RWPE1 (cell line): ENCODE measurements at regions not wholly inside any gene's neighbourhood (a gene's known extent, or its start where the extent isn't known, plus 50 kb on each side); places are given as distances from the start of the nearest gene placed in this dataset.
"Not testable (repeated sequence)": the region's sequence is repeated elsewhere in the genome, so short reads cannot be mapped to it uniquely, and the experiment has no call there.

Source experiments
- CTCF ChIA-PET: fragments of 350-600 bp; sonication (Branson Sonifier 250); formaldehyde crosslinking; extraction: SDS; loops from one replicate; lab custom pipeline; 2021; lab: Yijun Ruan, JAX
- POLR2A ChIA-PET: fragments of 400-600 bp; formaldehyde crosslinking; extraction: SDS; loops from one replicate; lab custom pipeline; 2020; ENCODE audit warnings: antibody characterized with exemption; ENCODE audit not compliant: low non-redundant PET; lab: Yijun Ruan, JAX
- DNase-seq: peaks from one replicate; pipeline ENCODE4 v3.0.0; 2012; ENCODE audit warnings: low spot score
- H3K27ac ChIP-seq: fragments of 450-650 bp; 2 replicates; pipeline ENCODE4 v1.5.1; 2017
- TF ChIP-seq, protein P1 (sequence below): fragments of 450-650 bp; conservative IDR thresholded peaks from 2 replicates; pipeline ENCODE4 v1.5.1; 2017; ENCODE audit warnings: low read depth, mild to moderate bottlenecking

DNA sequence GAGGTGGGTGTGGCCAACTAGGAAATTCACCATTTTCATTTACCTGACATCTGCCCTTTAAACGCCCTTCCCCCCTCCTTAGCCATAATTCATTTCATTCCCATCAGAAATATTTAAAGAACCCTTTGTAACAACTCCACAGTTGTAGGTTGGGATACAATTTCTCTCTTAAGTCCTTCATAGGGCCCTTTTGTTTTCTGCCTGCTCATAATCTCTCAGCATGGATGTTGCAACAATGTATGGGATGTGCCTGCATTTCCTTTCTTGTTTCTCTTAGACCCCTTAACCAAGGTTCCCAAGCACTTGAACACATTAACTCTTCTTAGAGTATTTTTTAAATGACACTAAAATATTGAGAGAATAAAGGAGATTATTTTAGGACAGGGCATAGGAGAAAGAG is 51.7 kb upstream of the MYO10 start:
- POLR2A ChIA-PET: no interaction called here
- CTCF ChIA-PET: no interaction called here
- no peak overlapping the region for H3K27ac ChIP-seq
- TF ChIP-seq, protein P1, sequence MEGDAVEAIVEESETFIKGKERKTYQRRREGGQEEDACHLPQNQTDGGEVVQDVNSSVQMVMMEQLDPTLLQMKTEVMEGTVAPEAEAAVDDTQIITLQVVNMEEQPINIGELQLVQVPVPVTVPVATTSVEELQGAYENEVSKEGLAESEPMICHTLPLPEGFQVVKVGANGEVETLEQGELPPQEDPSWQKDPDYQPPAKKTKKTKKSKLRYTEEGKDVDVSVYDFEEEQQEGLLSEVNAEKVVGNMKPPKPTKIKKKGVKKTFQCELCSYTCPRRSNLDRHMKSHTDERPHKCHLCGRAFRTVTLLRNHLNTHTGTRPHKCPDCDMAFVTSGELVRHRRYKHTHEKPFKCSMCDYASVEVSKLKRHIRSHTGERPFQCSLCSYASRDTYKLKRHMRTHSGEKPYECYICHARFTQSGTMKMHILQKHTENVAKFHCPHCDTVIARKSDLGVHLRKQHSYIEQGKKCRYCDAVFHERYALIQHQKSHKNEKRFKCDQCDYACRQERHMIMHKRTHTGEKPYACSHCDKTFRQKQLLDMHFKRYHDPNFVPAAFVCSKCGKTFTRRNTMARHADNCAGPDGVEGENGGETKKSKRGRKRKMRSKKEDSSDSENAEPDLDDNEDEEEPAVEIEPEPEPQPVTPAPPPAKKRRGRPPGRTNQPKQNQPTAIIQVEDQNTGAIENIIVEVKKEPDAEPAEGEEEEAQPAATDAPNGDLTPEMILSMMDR: no peak
- no peak for DNase-seq

DNA sequence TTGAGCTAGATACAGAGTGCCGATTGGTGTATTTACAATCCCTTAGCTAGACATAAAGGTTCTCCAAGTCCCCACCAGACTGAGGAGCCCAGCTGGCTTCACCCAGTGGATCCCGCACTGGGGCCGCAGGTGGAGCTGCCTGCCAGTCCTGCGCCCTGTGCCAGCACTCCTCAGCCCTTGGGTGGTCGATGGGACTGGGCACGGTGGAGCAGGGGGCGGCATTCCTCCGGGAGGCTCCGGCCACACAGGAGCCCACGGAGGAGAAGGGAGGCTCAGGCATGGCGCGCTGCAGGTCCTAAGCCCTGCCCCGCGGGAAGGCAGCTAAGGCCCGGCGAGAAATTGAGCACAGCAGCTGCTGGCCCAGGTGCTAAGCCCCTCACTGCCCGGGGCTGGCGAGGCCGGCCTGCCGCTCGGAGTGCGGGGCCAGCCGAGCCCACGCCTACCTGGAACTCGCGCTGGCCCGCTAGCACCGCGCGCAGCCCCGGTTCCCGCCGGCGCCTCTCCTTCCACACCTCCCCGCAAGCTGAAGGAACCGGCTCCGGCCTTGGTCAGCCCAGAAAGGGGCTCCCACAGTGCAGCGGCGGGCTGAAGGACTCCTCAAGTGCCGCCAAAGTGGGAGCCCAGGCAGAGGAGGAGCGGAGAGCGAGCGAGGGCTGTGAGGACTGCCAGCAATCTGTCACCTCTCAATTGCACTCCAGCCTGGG is 54.9 kb upstream of the MYO10 start:
- DNase-seq, POLR2A ChIA-PET, CTCF ChIA-PET, H3K27ac ChIP-seq: not testable (repeated sequence)

DNA sequence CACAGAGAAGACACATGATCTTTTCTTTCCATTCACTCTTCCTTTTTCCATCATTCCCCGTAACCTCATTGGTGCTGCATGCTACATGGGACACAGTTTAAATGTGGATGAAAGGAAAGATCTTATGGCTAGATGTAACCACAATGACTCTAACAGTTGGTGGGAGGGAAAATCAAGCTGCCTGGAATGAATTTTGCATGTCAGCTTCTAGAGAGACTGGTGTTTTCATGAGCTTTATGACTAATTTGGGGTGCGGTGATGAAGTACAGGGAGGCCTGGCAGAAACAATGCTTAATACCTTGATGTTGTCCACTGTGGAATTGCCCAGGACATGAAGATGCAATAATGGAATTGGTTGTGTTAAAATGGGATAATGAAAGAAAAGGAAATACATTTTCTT is 55.9 kb upstream of the MYO10 start:
- DNase-seq: no peak
- TF ChIP-seq, protein P1: no peak
- no peak overlapping the region for H3K27ac ChIP-seq
- ChIA-PET CTCF (no interaction called here), POLR2A (no interaction called here)

DNA sequence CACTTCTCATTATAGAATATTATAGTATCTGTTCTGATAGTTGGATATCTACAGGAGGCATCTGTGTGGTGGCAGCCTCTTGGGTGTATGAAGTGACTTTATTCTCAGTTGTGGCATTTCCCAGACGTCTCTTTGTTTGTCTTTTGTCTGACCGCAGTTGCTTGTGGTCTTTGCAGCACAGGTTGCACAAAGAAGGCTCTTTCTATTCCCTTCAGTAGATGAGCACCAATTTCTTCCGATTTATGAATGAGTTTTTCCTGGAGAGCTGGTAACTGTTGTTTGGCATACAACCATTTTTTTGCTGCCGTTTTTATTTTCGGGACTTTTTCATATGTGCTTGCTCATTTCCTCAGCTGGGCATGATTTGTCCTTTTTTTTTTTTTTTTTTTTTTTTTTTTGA is 56.4 kb upstream of the MYO10 start:
- POLR2A ChIA-PET: no interaction called here
- DNase-seq: no peak
- H3K27ac ChIP-seq: no peak overlapping the region
- TF ChIP-seq, protein P1: no peak
- CTCF ChIA-PET: no interaction called here

DNA sequence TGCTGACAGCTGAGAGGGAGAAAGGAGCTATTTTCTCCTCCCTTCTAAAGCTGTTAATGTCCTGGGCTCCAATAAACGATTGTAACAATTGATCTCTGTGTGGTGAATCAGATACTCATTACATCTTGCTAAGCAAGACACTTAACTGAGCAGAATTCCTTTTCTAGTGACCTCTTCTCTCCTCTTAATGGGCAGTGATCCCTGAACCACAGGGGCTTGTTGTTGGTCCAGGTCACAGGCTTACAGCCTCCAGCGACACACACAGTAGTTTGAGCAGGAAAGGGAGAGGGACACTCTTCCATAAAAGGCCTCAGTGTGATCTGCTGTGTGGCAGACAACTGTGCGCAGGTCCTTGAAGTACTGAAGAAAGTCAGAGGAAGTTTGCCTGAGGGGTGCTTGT is 58.5 kb upstream of the MYO10 start:
- ChIA-PET CTCF (no interaction called here), POLR2A (no interaction called here)
- H3K27ac ChIP-seq: no peak overlapping the region
- no peak for DNase-seq
- TF ChIP-seq, protein P1: no peak

DNA sequence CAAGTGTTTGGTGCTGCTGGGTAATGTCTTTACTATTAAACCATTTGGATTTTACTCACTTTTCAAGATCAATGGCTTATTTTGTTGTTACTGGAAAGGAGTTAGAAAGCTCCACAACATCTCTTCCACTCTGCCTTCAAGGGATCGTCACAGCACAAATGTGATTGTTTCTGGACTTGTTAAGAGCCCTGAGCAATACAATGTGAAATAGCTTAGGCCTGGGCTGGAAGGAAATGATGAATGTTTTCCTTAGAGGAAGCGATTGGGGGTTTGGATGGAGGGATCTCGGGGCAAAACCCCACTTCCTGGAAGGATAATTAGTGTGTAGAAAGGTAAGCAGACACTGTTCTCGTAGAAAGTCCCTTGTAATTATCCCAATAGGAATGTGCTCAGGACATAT is 59.3 kb upstream of the MYO10 start:
- DNase-seq: no peak
- TF ChIP-seq, protein P1: no peak
- H3K27ac ChIP-seq: no peak overlapping the region
- CTCF ChIA-PET: interaction anchor here (0.7 kb wide), 1 partner anchor 920 kb away, joined by 3 read pairs; no protein-coding TSS in a partner anchor
- POLR2A ChIA-PET: no interaction called here

DNA sequence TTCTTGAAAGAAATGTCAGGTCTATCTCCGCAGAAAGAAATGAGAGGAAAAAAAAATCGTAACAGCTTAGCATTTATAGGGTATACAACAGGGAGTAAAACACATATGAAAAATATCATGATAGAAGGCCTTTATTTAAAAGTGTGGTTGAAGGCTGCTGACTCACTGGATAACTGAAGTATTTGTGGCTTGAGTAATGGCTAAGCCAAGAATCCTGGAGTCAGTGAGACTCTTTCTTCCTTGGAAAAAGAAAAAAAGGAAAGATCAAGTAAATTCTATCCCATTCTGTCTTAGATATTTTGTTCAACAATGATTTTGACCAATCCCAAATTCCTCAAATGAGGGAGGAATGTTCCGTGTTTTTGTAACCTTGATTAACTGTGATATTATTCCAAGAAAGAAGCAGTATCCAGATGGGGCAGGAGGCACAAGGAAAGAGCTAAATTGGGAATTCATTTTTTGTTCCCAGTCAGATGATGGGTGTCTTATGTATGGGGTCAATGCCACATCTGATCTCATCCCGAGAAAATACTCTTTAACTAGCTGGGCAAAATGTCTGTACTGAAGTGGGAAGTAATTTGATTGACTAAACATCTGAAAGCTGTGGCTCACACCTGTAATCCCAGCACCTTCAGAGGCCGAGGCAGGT is 64.3 kb upstream of the MYO10 start:
- ChIA-PET CTCF (interaction anchor here (0.5 to 0.6 kb wide), 2 partner anchors 33 to 1318 kb away, joined by 3 read pairs; no protein-coding TSS in a partner anchor), POLR2A (no interaction called here)
- H3K27ac ChIP-seq: peak overlapping the region; percentile 70
- TF ChIP-seq, protein P1: no peak
- DNase-seq: peak; percentile 78
